Stimulated activated CD4-positive, alpha-beta T cell treated with anti-CD3 and anti-CD28 coated beads, Interleukin-2, amount 100 ng/mL, for 24 hours (primary cell): ENCODE measurements at regions not wholly inside any gene's neighbourhood (a gene's known extent, or its start where the extent isn't known, plus 50 kb on each side); places are given as distances from the start of the nearest gene placed in this dataset.
"Not testable (repeated sequence)": the region's sequence is repeated elsewhere in the genome, so short reads cannot be mapped to it uniquely, and the experiment has no call there.

Experiments
- DNase-seq, 2 donors: peaks; one replicate each; pipeline ENCODE4 v3.0.0-alpha.2; 2020

DNA sequence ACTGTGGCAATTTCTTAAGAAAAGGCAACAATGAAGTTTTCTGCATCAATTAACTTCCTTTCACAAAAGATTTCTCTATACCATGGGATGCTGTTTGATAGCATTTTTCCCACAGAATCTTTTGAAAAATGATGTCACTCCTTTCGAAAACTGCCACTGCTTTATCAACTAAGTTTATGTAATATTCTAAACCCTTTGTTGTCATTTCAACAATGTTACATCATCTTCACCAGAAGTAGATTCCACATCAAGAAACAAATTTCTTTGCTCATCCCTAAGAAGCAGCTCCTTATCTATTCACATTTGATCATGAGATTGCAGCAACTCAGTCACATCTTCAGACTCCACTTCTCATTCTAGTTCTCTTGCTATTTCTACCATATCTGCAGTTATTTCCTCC is 116.1 kb upstream of the KCND3 start:
- DNase-seq = no peak

DNA sequence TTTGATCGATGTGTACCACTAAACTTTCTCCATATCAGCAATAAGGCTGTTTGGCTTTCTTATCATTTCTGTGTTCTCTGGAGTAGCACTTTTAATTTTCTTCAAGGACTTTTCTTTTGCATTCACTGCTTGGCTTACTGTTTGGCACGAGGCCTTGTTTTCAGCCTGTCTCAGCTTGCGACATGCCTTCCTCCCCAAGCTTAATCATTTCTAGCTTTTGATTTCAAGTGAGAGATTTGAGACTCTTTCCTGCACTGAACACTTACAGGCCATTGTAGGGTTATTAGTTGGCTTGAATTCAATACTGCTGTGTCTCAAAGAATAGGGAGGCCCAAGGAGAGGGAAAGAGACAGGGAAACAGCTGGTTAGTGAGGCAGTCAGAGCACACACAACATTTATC is 120.6 kb upstream of the KCND3 start:
- DNase-seq = no peak

DNA sequence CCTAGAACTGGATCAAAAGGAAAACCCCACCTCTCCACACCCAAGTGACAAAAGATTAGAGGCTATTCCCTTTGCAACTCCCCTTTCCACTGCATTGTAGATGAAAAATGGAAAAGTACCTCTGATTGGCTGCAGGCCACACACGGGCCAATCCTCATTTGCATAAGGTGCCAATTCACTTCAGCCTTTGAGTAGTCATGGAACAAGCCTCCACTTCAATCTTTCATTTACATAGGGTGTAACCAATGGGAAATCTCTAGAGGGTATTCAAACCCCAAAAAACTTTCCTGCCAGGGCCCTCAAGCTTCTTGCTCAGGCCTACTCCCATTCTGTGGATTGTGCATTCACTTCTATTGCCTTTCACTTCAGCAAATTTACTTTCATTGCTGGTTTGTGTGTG is 122.3 kb upstream of the KCND3 start:
- DNase-seq = no peak

DNA sequence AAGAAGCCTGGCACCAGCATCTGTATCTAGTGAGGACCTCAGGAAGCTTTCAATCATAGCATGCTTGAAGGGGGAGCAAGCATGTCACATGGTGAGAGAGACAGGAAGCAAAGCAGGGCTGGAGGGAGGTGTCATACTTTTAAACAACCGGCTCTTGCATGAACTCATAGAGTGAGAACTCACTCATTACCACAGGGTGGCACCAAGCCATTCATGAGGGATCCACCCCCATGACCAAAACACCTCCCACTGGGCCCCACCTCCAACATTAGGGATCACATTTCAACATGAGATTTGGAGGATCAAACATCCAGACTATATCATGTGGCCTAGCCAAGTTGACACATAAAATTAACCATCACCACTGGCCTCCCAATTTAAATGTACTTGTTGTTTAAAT is 125.1 kb upstream of the KCND3 start:
- DNase-seq = peak in 1 of 2 donors; percentile 1

DNA sequence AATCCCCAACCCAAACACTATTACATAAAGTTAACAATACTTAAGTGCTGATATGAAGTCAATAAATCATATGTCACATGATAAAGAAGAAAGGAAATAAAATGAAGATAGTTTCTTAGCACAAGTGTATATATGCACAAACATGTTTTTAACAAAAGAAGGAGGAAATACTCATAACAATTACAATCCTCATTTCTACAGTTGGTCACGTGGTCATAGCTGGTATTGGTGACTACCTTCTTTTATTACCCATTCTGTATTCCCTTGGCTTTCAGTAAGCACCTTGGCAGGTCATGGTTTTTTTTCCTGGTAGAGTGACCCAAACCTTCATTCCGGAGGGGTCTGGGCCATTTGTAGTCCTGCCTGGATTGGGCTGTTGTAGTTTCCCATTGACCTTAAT is 137.1 kb upstream of the KCND3 start:
- no peak for DNase-seq

DNA sequence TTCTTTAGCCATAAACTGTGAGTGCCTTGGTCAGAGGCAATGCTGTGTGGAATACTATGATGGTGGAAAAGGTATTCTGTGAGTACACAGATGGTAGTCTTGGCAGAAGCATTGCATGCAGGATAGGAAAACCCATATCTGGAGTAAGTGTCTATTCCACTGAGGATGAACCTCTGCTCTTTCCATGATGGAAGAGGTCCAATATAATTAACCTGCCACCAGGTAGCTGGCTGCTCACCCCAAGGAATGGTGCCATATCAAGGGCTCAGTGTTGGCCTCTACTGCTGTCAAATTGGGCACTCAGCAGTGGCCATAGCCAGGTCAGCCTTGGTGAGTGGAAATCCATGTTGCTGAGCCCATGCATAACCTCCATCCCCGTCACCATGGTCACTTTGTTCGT is 138.1 kb upstream of the KCND3 start:
- not testable (repeated sequence) for DNase-seq

- DNase-seq = no peak
Measured at GRCh38 chr1:112133487-112133886, 144.0 kb upstream of the KCND3 start.

- DNase-seq = no peak
Measured at GRCh38 chr1:112140743-112141142, 151.3 kb upstream of the KCND3 start.

- no peak for DNase-seq
Measured at GRCh38 chr1:112141301-112141700, 151.8 kb upstream of the KCND3 start.

DNA sequence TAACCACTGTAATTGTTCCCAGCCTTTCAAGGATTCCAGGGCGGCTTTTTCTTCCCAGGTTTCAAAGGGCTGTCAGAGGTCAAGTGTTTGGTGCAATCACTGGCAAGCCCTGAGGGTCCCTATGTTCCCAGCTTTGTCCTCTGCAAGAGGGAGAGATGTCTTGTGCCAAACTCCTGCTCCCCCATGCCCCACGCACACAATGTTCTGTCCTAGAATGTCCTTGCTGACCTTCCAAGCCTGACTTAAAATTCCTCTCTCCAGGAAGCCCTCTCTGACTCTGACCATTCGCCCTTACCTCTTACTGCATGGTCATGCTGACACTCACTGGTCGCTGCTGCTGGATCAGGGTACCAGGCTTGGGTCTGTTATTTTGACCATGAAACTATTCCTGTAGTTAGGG is 152.5 kb upstream of the KCND3 start:
- no peak for DNase-seq

GRCh38 chr1:112143871-112144441 is 154.5 kb upstream of the KCND3 start:
- no peak for DNase-seq

GRCh38 chr1:112144733-112145426 is 155.4 kb upstream of the KCND3 start:
- no peak for DNase-seq

DNA sequence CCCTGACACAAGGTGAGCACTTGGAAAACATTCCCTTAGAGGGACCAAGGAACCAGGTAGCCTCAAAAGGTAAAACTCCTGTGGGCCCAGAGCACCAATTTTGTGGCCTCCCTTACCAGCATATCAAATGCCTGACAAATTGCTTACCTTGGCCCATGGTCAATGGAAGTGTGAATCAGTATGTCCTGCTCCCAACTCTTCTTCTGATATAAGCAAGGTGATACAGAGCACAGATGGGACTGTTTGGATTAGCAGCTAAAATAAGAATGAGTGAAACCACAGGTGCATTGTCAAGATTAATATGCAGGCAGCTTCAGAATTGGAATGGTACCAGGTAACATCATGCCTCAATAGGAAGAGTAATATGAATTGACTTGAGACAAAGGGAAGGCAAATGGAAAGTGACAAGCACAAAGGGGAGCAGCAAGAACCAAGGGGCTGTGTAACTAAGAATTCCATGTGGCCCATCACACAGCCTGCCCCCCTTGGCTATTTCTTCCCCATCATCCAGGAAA is 156.8 kb upstream of the KCND3 start:
- DNase-seq = no peak

- DNase-seq = not testable (repeated sequence)
Measured at GRCh38 chr1:112160214-112160613, 170.7 kb upstream of the KCND3 start.

DNA sequence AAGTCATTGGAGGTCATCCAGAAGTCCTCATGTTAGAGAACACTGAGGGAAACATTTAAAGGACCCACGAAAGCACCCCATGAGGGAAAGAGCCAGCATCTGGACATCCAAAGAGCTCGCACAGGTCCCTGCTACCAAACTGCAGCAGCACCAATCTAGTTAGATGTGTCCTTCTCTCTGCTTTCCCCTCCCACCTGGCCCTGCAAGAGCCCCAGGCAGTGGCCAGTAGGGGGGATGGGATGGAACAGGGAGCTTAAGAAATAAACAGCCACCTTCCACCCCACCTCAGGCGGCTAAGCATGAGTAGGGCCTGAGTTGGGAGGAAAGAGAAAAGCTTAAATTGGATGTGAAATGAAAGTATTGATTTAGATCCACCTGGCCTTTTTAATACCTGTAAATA is 175.9 kb upstream of the KCND3 start:
- DNase-seq = no peak

DNA sequence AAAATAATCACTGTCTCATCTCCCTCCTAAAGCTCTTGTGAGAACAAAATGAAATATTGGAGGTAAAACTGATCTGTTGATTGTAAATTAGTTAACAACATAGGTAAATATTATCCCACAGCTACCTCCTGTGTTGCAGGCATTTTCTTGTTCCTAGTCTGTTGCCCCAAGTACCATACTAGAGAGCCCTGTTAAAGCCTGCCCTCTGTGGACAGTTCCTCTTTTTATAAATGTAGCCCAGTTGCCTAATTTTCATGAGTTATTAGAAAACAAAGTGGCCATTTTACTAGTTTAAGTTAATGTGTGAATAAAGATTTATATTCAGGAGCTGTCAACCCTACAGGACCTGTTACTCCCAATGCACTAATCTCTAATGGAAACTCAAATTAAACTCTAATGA is 180.0 kb upstream of the KCND3 start:
- no peak for DNase-seq

GRCh38 chr1:112172294-112172882 is 182.9 kb upstream of the KCND3 start:
- peak in 1 of 2 donors; percentile 2 for DNase-seq

DNA sequence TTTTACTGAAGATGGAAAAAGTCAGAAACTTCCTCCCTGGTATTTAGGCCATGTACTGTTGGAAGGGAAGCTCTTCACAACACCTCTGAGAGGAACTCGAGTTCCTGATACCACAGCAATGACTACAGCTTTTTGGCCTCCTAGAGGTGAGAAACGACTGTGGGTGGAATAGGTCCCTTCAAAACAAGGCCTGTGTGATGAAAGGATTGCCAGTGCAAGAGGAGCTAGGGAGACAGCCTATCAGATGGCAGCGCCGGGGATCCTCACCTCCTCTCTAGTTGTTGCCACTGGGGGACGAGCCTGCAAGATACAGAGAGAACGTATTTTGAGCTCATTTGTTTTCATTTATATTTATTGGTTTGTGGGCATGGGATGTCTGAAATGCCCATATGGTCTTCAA is 187.8 kb upstream of the KCND3 start:
- DNase-seq = no peak

GRCh38 chr1:112188611-112189010 is 199.1 kb upstream of the KCND3 start:
- no peak for DNase-seq

GRCh38 chr1:112196008-112196588 is 199.9 kb upstream of the CTTNBP2NL start:
- DNase-seq = no peak

DNA sequence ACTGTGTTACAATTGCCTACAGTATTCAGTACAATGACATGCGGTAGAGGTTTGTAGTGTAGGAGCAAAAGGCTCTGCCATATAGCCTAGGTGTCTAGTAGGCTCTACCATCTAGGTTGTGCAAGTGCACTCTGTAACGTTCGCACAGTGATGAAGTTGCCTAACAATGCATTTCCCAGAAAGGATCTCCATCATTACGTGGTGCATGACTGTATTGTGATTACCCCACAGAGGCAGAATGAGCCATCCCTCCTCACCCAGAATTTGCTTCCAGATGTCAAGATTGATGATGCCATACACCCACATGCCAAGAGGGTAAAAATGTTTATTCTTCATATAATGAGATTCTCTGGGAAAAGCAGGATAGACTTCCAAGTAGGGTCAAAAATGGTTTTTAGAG is 199.3 kb upstream of the CTTNBP2NL start:
- no peak for DNase-seq

DNA sequence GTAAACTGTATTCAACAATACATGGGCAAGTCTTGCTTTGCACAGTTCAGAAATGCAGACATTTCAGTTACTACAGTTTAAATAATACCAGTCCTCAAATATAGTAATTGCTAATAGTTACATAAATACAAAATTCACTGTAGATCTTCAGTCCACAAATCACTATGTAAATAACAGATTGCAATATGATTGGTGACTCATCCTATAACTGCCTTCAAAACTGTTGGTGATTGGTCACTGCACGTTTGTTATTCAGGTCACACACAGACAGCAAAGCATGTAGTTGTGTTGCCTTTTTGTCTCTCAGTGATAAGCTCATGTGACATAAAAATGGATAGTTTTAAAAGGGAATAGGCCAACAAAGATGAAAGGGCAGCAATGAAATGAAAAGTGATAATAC is 186.5 kb upstream of the CTTNBP2NL start:
- no peak for DNase-seq

GRCh38 chr1:112219267-112219666 is 176.7 kb upstream of the CTTNBP2NL start:
- no peak for DNase-seq

DNA sequence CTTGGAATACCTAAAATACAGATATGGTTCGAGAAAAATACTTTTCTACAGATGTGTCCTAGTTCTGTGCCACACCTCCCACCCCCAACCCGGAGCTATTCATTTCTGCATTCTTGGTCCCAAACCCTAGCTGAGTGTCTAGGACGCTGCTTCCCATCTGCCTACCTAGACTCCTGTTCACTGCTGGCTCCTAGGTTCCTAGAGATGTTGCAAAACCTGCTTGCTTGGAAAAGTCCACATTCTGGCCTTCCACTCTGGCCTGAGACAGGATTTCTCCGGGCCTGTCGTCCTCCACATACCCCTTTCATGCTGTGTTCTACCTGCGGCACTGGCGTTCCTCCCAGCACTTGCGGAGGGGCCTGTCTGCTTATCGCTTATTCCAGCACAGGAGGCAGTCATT is 165.8 kb upstream of the CTTNBP2NL start:
- DNase-seq = no peak
